HG03025 (cell line): ENCODE measurements at regions not wholly inside any gene's neighbourhood (a gene's known extent, or its start where the extent isn't known, plus 50 kb on each side); places are given as distances from the start of the nearest gene placed in this dataset.
"Not testable (repeated sequence)": the region's sequence is repeated elsewhere in the genome, so short reads cannot be mapped to it uniquely, and the experiment has no call there.

ENCODE experiments used
- ATAC-seq: cut with Tn5 transposase; IDR thresholded peaks from one replicate; pipeline ENCODE4 v1.9.1; 2021; ENCODE audit warnings: mild to moderate bottlenecking, moderate library complexity; ENCODE audit not compliant: unreplicated experiment, low FRiP score

GRCh38 chr13:55727683-55728082 lies 1413.0 kb upstream of the PRR20A start:
- ATAC-seq = no peak

- ATAC-seq = no peak
Observed at GRCh38 chr13:55728247-55728646, 1412.5 kb upstream of the PRR20A start.

DNA sequence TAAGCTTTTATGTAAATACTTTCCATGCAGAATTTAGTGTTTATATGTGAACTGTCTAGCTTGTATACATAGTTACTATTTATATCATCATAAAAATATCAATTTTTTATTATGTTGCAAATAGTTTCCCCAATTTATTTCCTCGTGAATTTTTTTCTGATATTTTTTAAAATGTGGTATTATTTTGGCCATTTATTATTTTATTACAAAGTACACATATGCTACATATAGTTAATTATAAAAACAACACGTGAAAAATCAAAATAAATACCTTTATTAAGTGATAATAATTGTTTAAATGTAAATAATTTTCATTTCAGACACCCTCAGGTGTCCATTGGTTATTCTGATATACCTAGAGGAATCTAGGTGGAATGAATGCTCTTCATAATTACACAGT lies 1394.9 kb upstream of the PRR20A start:
- no peak for ATAC-seq

DNA sequence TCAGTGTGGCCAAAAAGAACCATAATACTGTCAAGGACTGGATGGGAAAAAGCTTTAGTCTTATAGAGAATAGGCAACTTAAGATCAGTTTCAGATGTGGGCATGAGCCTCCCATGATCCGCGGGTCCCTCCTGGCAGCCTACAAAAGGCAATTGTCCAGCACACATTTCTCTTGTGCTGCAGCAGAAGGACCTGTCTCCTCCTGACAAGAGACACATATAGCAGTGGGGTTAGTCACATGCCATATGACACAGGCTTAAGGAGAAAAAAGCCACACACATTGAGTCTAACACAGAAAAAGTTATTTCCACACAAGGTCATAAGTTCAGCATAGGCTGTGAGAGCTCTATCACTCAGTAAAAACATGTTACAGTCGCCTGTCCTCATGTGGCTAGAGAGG lies 1378.7 kb upstream of the PRR20A start:
- ATAC-seq = no peak

GRCh38 chr13:55777612-55778011 lies 1363.1 kb upstream of the PRR20A start:
- no peak for ATAC-seq

DNA sequence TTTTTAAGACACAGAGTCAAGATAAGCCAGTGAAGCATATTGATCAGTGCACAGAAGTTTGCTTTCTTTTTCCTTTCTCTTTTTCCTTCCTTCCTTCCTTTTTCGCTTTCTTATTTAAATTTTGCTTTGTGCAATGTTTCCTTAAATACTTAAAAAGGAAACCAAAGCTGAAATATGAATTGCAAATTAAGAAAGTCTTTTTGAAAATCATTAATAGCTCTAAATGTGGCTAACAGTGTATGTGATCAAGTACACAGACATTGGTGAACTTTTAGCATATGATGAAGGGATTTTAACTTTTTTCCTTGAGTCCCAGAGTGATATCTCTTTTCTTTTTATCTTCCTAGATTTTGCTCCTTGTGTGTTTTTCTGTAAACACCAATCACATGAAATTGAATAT lies 1356.9 kb upstream of the PRR20A start:
- no peak for ATAC-seq

DNA sequence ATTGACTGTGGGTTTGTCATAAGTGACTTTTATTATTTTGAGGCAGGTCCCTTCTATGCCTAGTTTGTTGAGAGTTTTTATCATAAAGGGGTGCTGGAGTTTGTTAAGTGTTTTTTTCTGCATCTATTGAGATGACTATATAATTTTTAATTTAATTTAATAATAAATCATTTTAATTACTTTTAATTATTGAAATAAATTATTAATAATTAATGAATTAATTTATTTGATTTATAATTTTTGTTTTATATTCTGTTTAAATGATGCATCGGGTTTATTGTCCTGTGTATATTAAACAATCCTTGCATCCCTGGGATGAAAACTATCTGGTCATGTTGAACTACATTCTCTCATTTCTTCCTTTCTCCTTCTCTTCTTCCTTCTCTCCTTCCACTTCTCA lies 1352.2 kb upstream of the PRR20A start:
- ATAC-seq = no peak

- ATAC-seq = no peak
Observed at GRCh38 chr13:55792544-55793193, 1348.0 kb upstream of the PRR20A start.

DNA sequence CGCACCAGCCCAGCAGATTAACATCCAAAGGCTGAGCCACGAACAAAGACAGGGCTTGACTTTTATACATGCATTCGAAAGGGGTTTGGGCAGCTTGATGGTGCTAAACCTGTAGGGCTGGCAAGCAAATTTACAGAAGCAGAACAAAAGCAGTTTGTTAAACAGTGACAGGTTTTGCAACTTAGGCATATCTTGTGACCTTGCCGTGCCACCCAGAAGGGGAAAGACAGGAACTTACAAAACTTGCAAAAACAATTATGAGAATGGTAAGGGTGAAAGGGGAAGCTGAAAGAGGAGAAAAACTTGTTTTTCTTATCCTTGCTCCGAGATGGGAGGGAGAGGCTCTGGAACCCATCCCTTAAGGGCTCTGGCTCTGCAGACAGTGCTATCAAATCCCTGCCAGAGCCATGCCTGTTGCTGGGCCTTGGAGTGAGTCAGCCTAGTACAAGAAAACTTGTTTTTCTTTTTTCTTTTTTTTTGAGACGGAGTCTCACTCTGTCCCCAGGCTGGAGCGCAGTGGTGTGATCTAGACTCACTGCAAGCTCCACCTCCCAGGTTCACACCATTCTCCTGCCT lies 1325.2 kb upstream of the PRR20A start:
- ATAC-seq = no peak

DNA sequence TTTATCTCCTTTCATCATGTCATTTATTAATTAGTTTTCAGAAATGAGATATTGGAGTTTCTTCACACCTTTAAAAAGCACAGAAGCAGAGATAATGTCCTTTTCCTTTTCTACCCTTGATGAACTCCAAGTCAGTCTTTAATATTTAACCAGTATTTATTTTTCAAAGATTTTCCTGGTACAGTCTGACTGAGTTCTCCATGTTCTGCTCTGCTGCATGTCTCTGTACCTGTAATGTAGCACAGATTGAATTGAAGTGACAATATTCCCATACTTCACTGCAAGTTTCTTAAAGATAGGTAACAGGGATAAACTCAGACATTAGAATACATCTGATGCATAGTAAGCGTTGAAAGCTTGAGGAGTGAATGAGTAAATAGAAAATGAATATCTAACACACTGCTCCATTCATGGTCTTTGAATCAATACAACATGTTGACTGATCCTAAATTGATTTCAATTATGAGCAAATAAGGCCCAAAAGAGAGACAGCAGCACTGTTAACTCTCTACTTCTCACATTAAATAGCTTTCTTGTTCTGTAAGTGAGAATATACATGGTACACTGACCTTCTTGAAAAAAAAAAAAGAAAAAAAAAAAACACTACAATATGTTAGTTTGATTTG lies 1323.6 kb upstream of the PRR20A start:
- ATAC-seq = no peak

DNA sequence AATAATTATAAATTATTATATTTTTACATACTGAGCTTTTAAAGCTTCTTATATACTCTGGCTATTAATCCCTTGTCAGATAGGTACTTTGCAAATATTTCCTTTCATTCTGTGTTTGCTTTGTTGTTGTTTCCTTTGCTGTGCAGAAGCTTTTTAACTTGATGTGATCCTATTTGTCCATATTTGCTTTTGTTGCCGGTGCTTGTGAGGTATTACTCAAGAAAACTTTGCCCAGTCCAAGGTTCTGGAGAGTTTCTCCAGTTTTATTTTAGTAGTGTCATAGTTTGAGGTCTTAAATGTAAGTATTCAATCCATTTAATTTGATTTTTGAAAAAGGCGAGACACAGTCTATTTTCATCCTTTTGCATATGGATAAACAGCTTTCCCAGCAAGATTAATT lies 1319.9 kb upstream of the PRR20A start:
- no peak for ATAC-seq

DNA sequence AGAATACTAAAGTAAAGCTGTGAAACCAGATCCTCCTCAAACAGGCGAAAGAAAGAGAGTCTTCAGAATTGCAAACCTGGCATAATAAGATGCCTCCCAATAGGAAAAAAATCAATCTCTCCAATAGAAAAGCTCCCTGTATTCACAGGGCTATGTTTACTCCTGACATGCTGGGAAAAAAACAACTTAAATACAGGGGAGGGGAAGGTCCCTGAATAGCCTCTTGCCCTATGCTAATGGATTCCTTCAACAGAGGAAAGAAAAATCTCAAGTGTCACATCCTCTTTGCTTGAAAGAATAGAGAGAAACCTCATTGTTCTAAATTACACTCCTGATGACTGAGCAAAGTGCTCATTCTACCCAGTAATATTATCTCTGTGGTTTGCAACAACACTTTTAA lies 1271.1 kb upstream of the PRR20A start:
- ATAC-seq = no peak

GRCh38 chr13:55887561-55887960 lies 1253.2 kb upstream of the PRR20A start:
- ATAC-seq = no peak

DNA sequence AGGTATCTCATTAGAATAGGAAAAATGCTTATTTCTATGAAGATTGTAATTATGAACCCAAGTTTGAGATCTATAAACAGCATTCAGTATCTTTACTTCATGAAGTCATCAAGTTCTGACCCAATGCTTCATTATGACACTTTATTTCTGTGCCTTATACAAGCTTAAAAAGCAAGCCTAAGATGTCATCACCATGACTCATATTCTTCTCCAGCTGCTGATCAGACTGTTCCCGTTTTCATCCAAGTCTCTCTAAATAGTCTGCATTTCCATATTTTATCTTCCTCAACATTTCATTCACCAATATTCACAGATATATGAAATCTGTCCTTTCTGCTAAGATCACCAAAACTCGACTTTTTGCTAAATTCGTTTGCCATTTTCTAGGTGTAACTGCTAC lies 1247.2 kb upstream of the PRR20A start:
- ATAC-seq = no peak

GRCh38 chr13:55937180-55937579 lies 1203.5 kb upstream of the PRR20A start:
- ATAC-seq = no peak

GRCh38 chr13:55948175-55948574 lies 1192.5 kb upstream of the PRR20A start:
- no peak for ATAC-seq

DNA sequence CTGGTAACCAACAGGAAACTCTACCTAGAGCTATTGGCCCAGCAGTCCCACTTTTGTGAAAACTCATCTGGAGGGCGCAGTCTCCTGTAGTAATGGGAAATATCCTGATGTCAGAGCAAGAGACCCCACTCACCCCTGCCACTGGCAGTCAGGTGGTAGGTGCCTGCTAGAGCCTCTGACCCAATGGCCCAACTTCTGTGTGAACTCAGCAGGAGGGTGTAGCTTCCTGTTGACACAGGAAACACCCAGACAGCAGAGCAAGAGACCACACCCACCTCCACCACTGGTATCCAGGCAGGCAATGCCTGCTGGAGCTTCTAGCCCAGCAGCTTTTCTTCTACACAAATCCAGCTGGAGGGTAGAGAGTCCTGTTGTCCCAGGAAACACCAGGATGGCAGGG lies 1176.8 kb upstream of the PRR20A start:
- ATAC-seq = no peak

GRCh38 chr13:55967055-55967454 lies 1173.7 kb upstream of the PRR20A start:
- ATAC-seq = no peak

GRCh38 chr13:55977436-55977835 lies 1163.3 kb upstream of the PRR20A start:
- no peak for ATAC-seq

- no peak for ATAC-seq
Observed at GRCh38 chr13:55981381-55981780, 1159.3 kb upstream of the PRR20A start.

GRCh38 chr13:55984026-55984425 lies 1156.7 kb upstream of the PRR20A start:
- ATAC-seq = not testable (repeated sequence)

GRCh38 chr13:55990631-55991030 lies 1150.1 kb upstream of the PRR20A start:
- ATAC-seq = no peak
